T-cell (primary cell): ENCODE measurements at regions not wholly inside any gene's neighbourhood (a gene's known extent, or its start where the extent isn't known, plus 50 kb on each side); places are given as distances from the start of the nearest gene placed in this dataset.

Experiments used
- ATAC-seq, 4 experiments: fragments of 200-7000 bp in 3 of 4; fragments of 150-1000 bp in 1 of 4; cut with Tn5 transposase; replicated peaks in 1 of 4; 1 replicate in 3 of 4; 2 replicates in 1 of 4; pipeline ENCODE4 v1.10.0; 2021; ENCODE audit warnings: moderate library complexity in 3 of 4, mild to moderate bottlenecking in 2 of 4, moderate number of reproducible peaks in 1 of 4
- CTCF ChIA-PET, 2 donors: fragments of 300-600 bp; sonication (Branson Sonifier 250); formaldehyde crosslinking; loops; one replicate each; lab custom pipeline; 2022; ENCODE audit warnings: antibody characterized with exemption in 2 of 2; lab: Charles Lee
- POLR2A ChIA-PET, 2 donors: fragments of 300-600 bp; sonication (Branson Sonifier 250); formaldehyde crosslinking; loops; one replicate each; lab custom pipeline; 2022; ENCODE audit warnings: antibody characterized with exemption in 2 of 2; lab: Charles Lee
- DNase-seq, 35 experiments: peaks; one replicate each; pipeline versions ENCODE4 v3.0.0 to v3.0.0-alpha.2; 2013 to 2023
- H3K27ac ChIP-seq: one replicate; pipeline ENCODE4 v1.5.1; 2013; ENCODE audit warnings: low read length
- H3K27me3 ChIP-seq, 2 experiments: replicated peaks in 1 of 2; 1 replicate in 1 of 2; 2 replicates in 1 of 2; pipeline versions ENCODE4 v1.6.1 to v1.7.0; 2013; ENCODE audit warnings: low read length in 1 of 2, mixed read lengths in 1 of 2; ENCODE audit not compliant: control insufficient read depth in 2 of 2, insufficient read depth in 2 of 2; ENCODE audit errors: extremely low read depth in 1 of 2
- H3K36me3 ChIP-seq, 2 donors: 1 replicate in 1 of 2; 2 replicates in 1 of 2; pipeline versions ENCODE4 v1.6.1 to v1.7.0; 2013; ENCODE audit warnings: low read length in 1 of 2; ENCODE audit not compliant: control insufficient read depth in 2 of 2, insufficient read depth in 1 of 2; ENCODE audit errors: extremely low read depth in 1 of 2
- H3K4me1 ChIP-seq, 2 experiments: 1 replicate in 1 of 2; 2 replicates in 1 of 2; pipeline versions ENCODE4 v1.6.1 to v1.7.0; 2013; ENCODE audit warnings: low read length in 2 of 2, mixed read lengths in 1 of 2; ENCODE audit not compliant: insufficient read depth in 2 of 2, control insufficient read depth in 1 of 2; ENCODE audit errors: extremely low read depth in 1 of 2
- H3K4me3 ChIP-seq, 2 donors: 1 replicate in 1 of 2; 2 replicates in 1 of 2; pipeline versions ENCODE4 v1.5.1 to v1.7.0; 2013; ENCODE audit warnings: mild to moderate bottlenecking in 2 of 2, low read length in 1 of 2, moderate library complexity in 1 of 2; ENCODE audit not compliant: control insufficient read depth in 1 of 2; ENCODE audit errors: extremely low read depth in 1 of 2
- H3K9me3 ChIP-seq: 2 replicates; pipeline ENCODE4 v1.7.0; 2013
- H3K27ac Mint-ChIP-seq, 2 donors: one replicate each; pipeline ENCODE4 v1.8.0; 2020 to 2021; ENCODE audit warnings: mild to moderate bottlenecking in 2 of 2, mixed read lengths in 2 of 2
- H3K27me3 Mint-ChIP-seq, 2 donors: one replicate each; pipeline ENCODE4 v1.8.0; 2021 to 2022; ENCODE audit warnings: mixed read lengths in 2 of 2
- H3K36me3 Mint-ChIP-seq: one replicate; pipeline ENCODE4 v1.8.0; 2021; ENCODE audit warnings: mixed read lengths
- H3K4me1 Mint-ChIP-seq, 3 donors: one replicate each; pipeline ENCODE4 v1.8.0; 2020 to 2022; ENCODE audit warnings: mixed read lengths in 3 of 3, mild to moderate bottlenecking in 1 of 3
- H3K4me3 Mint-ChIP-seq, 3 donors: one replicate each; pipeline ENCODE4 v1.8.0; 2020 to 2022; ENCODE audit warnings: mild to moderate bottlenecking in 3 of 3, mixed read lengths in 3 of 3, moderate library complexity in 3 of 3
- H3K9me3 Mint-ChIP-seq, 3 donors: one replicate each; pipeline ENCODE4 v1.8.0; 2020 to 2022; ENCODE audit warnings: mixed read lengths in 3 of 3
- WGBS: methylation state at CpG from one replicate; pipeline ENCODE4 v1.1.5; 2013; ENCODE audit warnings: missing lambda C conversion rate; ENCODE audit not compliant: insufficient coverage; 5-methylcytosine and 5-hydroxymethylcytosine counted together

DNA sequence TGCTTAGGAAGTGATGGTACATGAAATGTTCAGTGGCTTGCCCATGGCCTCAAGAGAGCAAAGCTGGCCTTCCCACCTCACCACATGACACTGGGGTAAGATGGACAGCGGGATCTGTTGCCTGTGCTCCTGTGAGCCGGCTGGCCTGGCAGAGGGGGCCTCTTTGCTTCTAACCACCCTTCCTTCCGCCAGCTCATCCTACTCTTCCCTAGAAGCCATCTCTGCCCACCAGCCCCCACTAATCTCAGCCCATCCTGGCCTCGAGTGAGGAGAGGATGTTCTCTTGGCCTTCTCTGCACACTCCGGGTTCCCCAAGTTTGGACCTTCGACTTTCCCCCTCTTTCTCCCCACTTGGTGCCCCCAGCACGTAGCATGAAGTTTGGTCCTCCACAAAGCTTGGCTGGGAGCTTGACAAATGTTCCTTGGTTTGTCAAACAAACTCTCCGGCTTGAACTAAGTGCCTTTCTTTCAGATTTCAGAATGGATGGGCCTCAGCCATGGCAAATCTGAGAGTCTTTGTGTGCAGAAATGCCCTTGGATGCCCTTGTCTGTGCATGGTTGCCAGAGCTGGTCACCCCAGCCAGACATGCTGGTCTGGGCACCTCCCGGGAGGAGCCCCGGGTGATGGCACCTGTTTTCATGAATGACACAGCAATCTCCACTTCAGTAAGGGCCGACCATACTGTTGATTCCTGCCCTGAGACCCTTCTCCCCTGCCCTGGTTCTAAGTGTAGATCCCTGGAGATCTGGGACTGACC, 145.5 kb downstream of the URI1 start:
- no peak for DNase-seq
- H3K9me3 ChIP-seq: no peaks in the 10 kb centered on the region
- no peak for ATAC-seq
- H3K36me3 ChIP-seq: no peaks in the 10 kb centered on the region
- CTCF ChIA-PET: no interaction called here
- no peaks in the 10 kb centered on the region for H3K9me3 Mint-ChIP-seq
- no peaks in the 10 kb centered on the region for H3K4me1 ChIP-seq
- no peak overlapping the region for H3K27ac ChIP-seq
- H3K4me3 ChIP-seq: no peak overlapping the region
- H3K27me3 ChIP-seq: peaks cover 0 to 16% of the 10 kb centered on the region in 2 experiments
- WGBS: 71% methylated on average over 8 of the region's 11 CpGs
- no peak overlapping the region for H3K4me3 Mint-ChIP-seq
- peaks cover 0 to 3% (median 0%) of the 10 kb centered on the region in 3 donors for H3K4me1 Mint-ChIP-seq
- POLR2A ChIA-PET: no interaction called here
- H3K36me3 Mint-ChIP-seq: no peaks in the 10 kb centered on the region
- H3K27me3 Mint-ChIP-seq: peaks cover 4 to 6% of the 10 kb centered on the region in 2 donors
- no peak overlapping the region for H3K27ac Mint-ChIP-seq

GRCh38 chr19:30088567-30088966, 146.5 kb downstream of the URI1 start:
- no peak overlapping the region for H3K4me3 Mint-ChIP-seq
- CTCF ChIA-PET: no interaction called here
- no peak overlapping the region for H3K27ac Mint-ChIP-seq
- Histone ChIP-seq H3K4me3 (no peak overlapping the region), H3K4me1 (no peaks in the 10 kb centered on the region), H3K36me3 (no peaks in the 10 kb centered on the region), H3K27me3 (peaks cover 0 to 7% of the 10 kb centered on the region in 2 experiments), H3K27ac (no peak overlapping the region), H3K9me3 (no peaks in the 10 kb centered on the region)
- ATAC-seq: no peak
- 87% methylated on average over 7 of the region's 7 CpGs for WGBS
- no peaks in the 10 kb centered on the region for H3K9me3 Mint-ChIP-seq
- no peaks in the 10 kb centered on the region for H3K36me3 Mint-ChIP-seq
- H3K27me3 Mint-ChIP-seq: peaks cover 0 to 6% of the 10 kb centered on the region in 2 donors
- POLR2A ChIA-PET: no interaction called here
- H3K4me1 Mint-ChIP-seq: peaks cover 0 to 3% (median 0%) of the 10 kb centered on the region in 3 donors
- no peak for DNase-seq

GRCh38 chr19:30089086-30089665, 147.1 kb downstream of the URI1 start:
- 90% methylated on average over 18 of the region's 20 CpGs for WGBS
- Mint-ChIP-seq H3K36me3 (no peaks in the 10 kb centered on the region), H3K27me3 (peaks cover 3 to 4% of the 10 kb centered on the region in 2 donors), H3K27ac (no peak overlapping the region), H3K4me1 (peaks cover 0 to 3% (median 0%) of the 10 kb centered on the region in 3 donors), H3K9me3 (no peaks in the 10 kb centered on the region), H3K4me3 (no peak overlapping the region)
- Histone ChIP-seq H3K4me3 (no peak overlapping the region), H3K27me3 (peaks cover 0 to 7% of the 10 kb centered on the region in 2 experiments), H3K4me1 (no peaks in the 10 kb centered on the region), H3K36me3 (no peaks in the 10 kb centered on the region), H3K27ac (no peak overlapping the region), H3K9me3 (no peaks in the 10 kb centered on the region)
- ChIA-PET CTCF (no interaction called here), POLR2A (interaction anchor here in 1 of 2 donors (0.6 kb wide), 1 partner anchor 87 kb away, joined by 3 read pairs; no protein-coding TSS in a partner anchor)
- DNase-seq (no peak), ATAC-seq (no peak)

DNA sequence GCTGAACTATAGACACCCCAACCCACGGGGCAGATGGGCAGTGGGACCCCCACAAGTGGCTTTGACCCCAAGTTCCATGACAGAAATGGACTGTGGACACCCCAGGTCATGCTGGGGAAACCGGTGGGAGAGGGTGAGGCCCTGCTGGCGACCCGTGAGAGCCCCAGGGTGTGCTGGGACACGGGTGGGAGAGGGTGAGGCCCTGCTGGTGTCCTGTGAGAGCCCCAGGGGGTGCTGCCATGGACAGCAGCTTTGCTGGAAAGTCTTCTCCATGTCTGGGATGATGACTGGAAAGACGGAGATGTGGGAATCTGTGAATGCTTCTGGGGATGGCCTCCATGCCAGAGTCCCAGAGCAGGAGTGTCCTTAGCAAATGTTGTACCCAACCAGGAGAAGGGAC, 148.4 kb downstream of the URI1 start:
- no peaks in the 10 kb centered on the region for H3K9me3 Mint-ChIP-seq
- Histone ChIP-seq H3K4me3 (no peak overlapping the region), H3K27me3 (peaks cover 0 to 13% of the 10 kb centered on the region in 2 experiments), H3K9me3 (no peaks in the 10 kb centered on the region), H3K36me3 (no peaks in the 10 kb centered on the region), H3K27ac (no peak overlapping the region), H3K4me1 (no peaks in the 10 kb centered on the region)
- ATAC-seq: no peak
- no peaks in the 10 kb centered on the region for H3K4me1 Mint-ChIP-seq
- no peaks in the 10 kb centered on the region for H3K36me3 Mint-ChIP-seq
- DNase-seq: no peak
- no peak overlapping the region for H3K4me3 Mint-ChIP-seq
- H3K27me3 Mint-ChIP-seq: peaks cover 4 to 6% of the 10 kb centered on the region in 2 donors
- CTCF ChIA-PET: no interaction called here
- no peak overlapping the region for H3K27ac Mint-ChIP-seq
- WGBS: 68% methylated on average over 4 of the region's 6 CpGs
- POLR2A ChIA-PET: no interaction called here

DNA sequence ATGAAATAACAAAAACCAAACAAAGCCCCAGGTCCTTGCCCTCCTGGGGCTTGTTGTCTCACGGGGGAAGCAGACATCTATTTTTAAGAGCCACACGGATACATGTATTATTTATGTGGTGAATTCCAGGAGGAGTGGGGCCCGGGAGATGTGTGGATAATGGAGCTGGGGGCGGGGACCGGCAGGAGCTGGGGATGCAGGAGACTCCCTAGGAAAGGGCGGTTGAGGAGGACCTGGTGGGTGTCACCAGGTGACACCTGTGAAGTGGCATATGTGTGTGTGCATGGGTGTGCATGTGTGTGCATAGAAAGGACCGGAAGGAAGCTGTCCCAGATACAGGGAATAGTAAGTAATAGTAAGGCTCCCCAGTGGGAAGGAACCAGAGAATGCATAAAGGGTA, 148.9 kb downstream of the URI1 start:
- Mint-ChIP-seq H3K9me3 (no peaks in the 10 kb centered on the region), H3K4me3 (no peak overlapping the region), H3K4me1 (no peaks in the 10 kb centered on the region), H3K36me3 (no peaks in the 10 kb centered on the region), H3K27ac (no peak overlapping the region), H3K27me3 (peaks cover 4 to 6% of the 10 kb centered on the region in 2 donors)
- DNase-seq (no peak), ATAC-seq (no peak)
- 86% methylated on average over 6 of the region's 7 CpGs for WGBS
- Histone ChIP-seq H3K27me3 (peaks cover 0 to 13% of the 10 kb centered on the region in 2 experiments), H3K36me3 (no peaks in the 10 kb centered on the region), H3K27ac (no peak overlapping the region), H3K4me1 (no peaks in the 10 kb centered on the region), H3K9me3 (no peaks in the 10 kb centered on the region), H3K4me3 (no peak overlapping the region)
- POLR2A ChIA-PET: no interaction called here
- CTCF ChIA-PET: interaction anchor here in 1 of 2 donors (0.5 kb wide), 1 partner anchor 492 kb away, joined by 3 read pairs; no protein-coding TSS in a partner anchor

GRCh38 chr19:30091456-30091855, 149.4 kb downstream of the URI1 start:
- H3K4me3 ChIP-seq: no peak overlapping the region
- no peak overlapping the region for H3K27ac ChIP-seq
- H3K27me3 Mint-ChIP-seq: peaks cover 4 to 6% of the 10 kb centered on the region in 2 donors
- peaks cover 0 to 13% of the 10 kb centered on the region in 2 experiments for H3K27me3 ChIP-seq
- H3K4me1 Mint-ChIP-seq: no peaks in the 10 kb centered on the region
- no peaks in the 10 kb centered on the region for H3K36me3 ChIP-seq
- no peaks in the 10 kb centered on the region for H3K9me3 Mint-ChIP-seq
- DNase-seq (no peak), ATAC-seq (no peak)
- no peak overlapping the region for H3K27ac Mint-ChIP-seq
- no peaks in the 10 kb centered on the region for H3K4me1 ChIP-seq
- POLR2A ChIA-PET: no interaction called here
- H3K9me3 ChIP-seq: no peaks in the 10 kb centered on the region
- no peaks in the 10 kb centered on the region for H3K36me3 Mint-ChIP-seq
- H3K4me3 Mint-ChIP-seq: no peak overlapping the region
- 92% methylated on average over 10 of the region's 10 CpGs for WGBS
- CTCF ChIA-PET: interaction anchor here in 1 of 2 donors (0.5 kb wide), 1 partner anchor 492 kb away, joined by 3 read pairs; no protein-coding TSS in a partner anchor
